AG04450 (cell line): ENCODE measurements at regions not wholly inside any gene's neighbourhood (a gene's known extent, or its start where the extent isn't known, plus 50 kb on each side); places are given as distances from the start of the nearest gene placed in this dataset.

Experiments
- CTCF ChIA-PET: fragments of 300-600, 350-600 bp; formaldehyde crosslinking; extraction: SDS; loops from one replicate; lab custom pipeline; 2022; ENCODE audit warnings: antibody characterized with exemption, inconsistent platforms; lab: Charles Lee
- POLR2A ChIA-PET: fragments of 350-600 bp; formaldehyde crosslinking; extraction: SDS; loops from one replicate; lab custom pipeline; 2021; ENCODE audit warnings: antibody characterized with exemption, inconsistent platforms; lab: Yijun Ruan, JAX
- DNase-seq: peaks from one replicate; pipeline ENCODE4 v3.0.0-alpha.2; 2011; ENCODE audit warnings: low read depth, low spot score
- H3K27ac ChIP-seq: one replicate; pipeline ENCODE4 v1.5.1; 2012; ENCODE audit warnings: low read depth, low read length, control low read depth
- H3K27me3 ChIP-seq: one replicate; pipeline ENCODE4 v1.6.0; 2012; ENCODE audit warnings: low read length; ENCODE audit not compliant: control insufficient read depth, insufficient read depth
- H3K4me3 ChIP-seq: 2 replicates; pipeline ENCODE4 v1.5.1; 2011; ENCODE audit warnings: mild to moderate bottlenecking, low read depth, low read length, control low read depth
- H3K9me3 ChIP-seq: 2 replicates; pipeline ENCODE4 v1.5.1; 2012; ENCODE audit warnings: low read length; ENCODE audit not compliant: control insufficient read depth, insufficient read depth
- CTCF ChIP-seq: IDR thresholded peaks from 2 replicates; pipeline ENCODE4 v1.5.1; 2011; ENCODE audit warnings: low read depth, low read length, control low read depth, inconsistent platforms

- no peak for DNase-seq
- peaks cover 3% of the 10 kb centered on the region; the same call in 1 of the 2 replicates for H3K9me3 ChIP-seq
- H3K4me3 ChIP-seq = no peak overlapping the region
- CTCF ChIA-PET = no interaction called here
- POLR2A ChIA-PET = no interaction called here
- H3K27ac ChIP-seq = no peak overlapping the region
- no peak for TF ChIP-seq CTCF
- no peaks in the 10 kb centered on the region for H3K27me3 ChIP-seq
Observed at GRCh38 chr5:142259758-142260157, 65.1 kb downstream of the SPRY4 start.

GRCh38 chr5:142255831-142256230, 69.0 kb downstream of the SPRY4 start:
- Histone ChIP-seq H3K27me3 (no peaks in the 10 kb centered on the region), H3K4me3 (no peak overlapping the region), H3K9me3 (peaks cover 3% of the 10 kb centered on the region; the same call in 1 of the 2 replicates), H3K27ac (no peak overlapping the region)
- CTCF ChIA-PET = interaction anchor here (0.5 to 2.0 kb wide), 2 partner anchors 184 to 400 kb away, joined by 3 to 4 read pairs; no protein-coding TSS in a partner anchor
- no peak for DNase-seq
- POLR2A ChIA-PET = no interaction called here
- no peak for TF ChIP-seq CTCF

GRCh38 chr5:142254431-142254830, 70.4 kb downstream of the SPRY4 start:
- Histone ChIP-seq H3K27me3 (no peaks in the 10 kb centered on the region), H3K27ac (no peak overlapping the region), H3K4me3 (no peak overlapping the region), H3K9me3 (peaks cover 3% of the 10 kb centered on the region; the same call in 1 of the 2 replicates)
- TF ChIP-seq CTCF = no peak
- DNase-seq = no peak
- ChIA-PET CTCF (interaction anchor here (0.7 to 2.0 kb wide), 2 partner anchors 15 to 401 kb away, joined by 3 to 4 read pairs; no protein-coding TSS in a partner anchor), POLR2A (no interaction called here)

GRCh38 chr5:142253938-142254337, 70.9 kb downstream of the SPRY4 start:
- Histone ChIP-seq H3K27me3 (no peaks in the 10 kb centered on the region), H3K9me3 (peaks cover 3% of the 10 kb centered on the region; the same call in 1 of the 2 replicates), H3K27ac (no peak overlapping the region), H3K4me3 (no peak overlapping the region)
- TF ChIP-seq CTCF = no peak
- ChIA-PET CTCF (interaction anchor here (0.7 to 2.0 kb wide), 2 partner anchors 14 to 402 kb away, joined by 3 to 4 read pairs; no protein-coding TSS in a partner anchor), POLR2A (interaction anchor here (0.6 kb wide), 1 partner anchor 81 kb away, joined by 4 read pairs; no protein-coding TSS in a partner anchor)
- DNase-seq = no peak

GRCh38 chr5:142250119-142250518, 74.7 kb downstream of the SPRY4 start:
- no peak overlapping the region for H3K27ac ChIP-seq
- DNase-seq = no peak
- ChIA-PET CTCF (interaction anchor here (1.0 kb wide), 1 partner anchor 299 kb away, joined by 5 read pairs; no protein-coding TSS in a partner anchor), POLR2A (no interaction called here)
- no peaks in the 10 kb centered on the region for H3K27me3 ChIP-seq
- no peaks in the 10 kb centered on the region for H3K9me3 ChIP-seq
- TF ChIP-seq CTCF = no peak
- no peak overlapping the region for H3K4me3 ChIP-seq
